8988T (cell line): ENCODE measurements at regions not wholly inside any gene's neighbourhood (a gene's known extent, or its start where the extent isn't known, plus 50 kb on each side); places are given as distances from the start of the nearest gene placed in this dataset.

Experiments
- DNase-seq: peaks from one replicate; pipeline ENCODE4 v3.0.0; 2011

GRCh38 chr13:110097013-110097412 lies 209.9 kb downstream of the COL4A1 start:
- no peak for DNase-seq

DNA sequence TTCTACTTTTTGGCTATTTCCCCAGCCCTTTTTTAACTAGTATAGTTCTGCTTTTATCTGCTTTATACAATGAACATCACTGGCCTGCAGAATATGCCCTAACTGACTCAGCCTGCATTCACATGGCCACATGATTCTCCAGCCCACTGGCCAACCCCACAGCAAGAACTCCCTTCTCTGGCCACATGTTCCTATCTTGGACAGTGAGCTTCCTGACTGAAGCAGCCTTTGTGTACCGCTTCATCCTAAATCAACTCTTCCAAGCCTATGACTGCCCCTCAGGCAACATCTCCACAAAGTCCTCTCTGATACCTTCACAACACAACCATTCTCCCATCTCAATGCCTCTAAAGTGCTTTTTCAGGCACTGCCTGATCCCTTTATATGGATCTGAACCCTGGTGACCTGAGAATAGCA lies 214.1 kb downstream of the COL4A1 start:
- DNase-seq: no peak

- DNase-seq: no peak
Measured at GRCh38 chr13:110089815-110090214, 217.1 kb downstream of the COL4A1 start.

- DNase-seq: no peak
Measured at GRCh38 chr13:110089100-110089499, 217.9 kb downstream of the COL4A1 start.

DNA sequence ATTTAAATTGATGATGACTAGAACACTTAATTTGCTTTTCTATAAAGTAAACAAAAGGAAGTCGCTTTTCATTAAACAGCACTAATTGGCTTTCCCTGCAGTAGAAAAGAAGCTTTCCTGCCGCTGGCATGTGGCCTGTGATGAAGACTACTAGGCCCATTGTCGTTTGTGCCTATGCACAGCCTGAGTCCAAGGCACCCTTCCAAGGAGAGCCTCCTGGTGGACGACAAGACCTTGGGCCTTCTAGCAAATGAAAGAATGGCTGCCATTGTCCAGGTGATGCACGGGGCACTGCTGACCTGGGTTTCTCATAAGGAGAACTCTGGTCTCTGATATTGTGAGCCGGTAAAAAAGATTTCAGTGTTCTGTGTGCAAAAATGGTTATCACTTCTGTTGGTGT lies 233.0 kb downstream of the COL4A1 start:
- DNase-seq: no peak

DNA sequence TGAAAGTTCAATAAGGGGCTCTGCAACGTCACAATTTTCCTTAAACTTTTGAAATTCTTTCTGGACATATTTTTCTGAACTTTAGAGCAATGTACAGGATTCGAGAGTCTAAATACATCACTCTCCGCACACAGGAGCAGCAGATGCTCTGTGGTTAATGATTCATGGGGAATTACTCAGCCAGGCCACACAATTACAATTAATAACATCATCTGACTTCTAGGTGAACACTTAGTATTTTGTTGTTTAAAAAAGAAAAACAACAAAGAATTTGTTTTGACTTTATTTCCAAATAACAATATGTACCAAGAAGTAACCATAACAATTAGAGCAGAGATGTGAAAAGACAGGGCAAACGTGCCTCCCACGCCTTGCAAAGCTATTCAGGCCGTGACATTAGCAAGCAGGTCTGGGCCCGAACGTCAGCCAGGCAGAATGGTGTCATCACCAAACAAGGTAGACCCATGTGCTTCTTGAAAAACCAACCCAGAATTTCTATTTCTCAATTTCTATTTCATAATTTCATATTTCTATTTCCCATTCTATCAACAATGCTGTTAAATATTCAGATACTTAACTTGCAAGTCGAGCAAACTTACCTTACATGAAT lies 236.3 kb downstream of the COL4A1 start:
- no peak for DNase-seq

GRCh38 chr13:110070046-110070445 lies 236.9 kb downstream of the COL4A1 start:
- DNase-seq: no peak

DNA sequence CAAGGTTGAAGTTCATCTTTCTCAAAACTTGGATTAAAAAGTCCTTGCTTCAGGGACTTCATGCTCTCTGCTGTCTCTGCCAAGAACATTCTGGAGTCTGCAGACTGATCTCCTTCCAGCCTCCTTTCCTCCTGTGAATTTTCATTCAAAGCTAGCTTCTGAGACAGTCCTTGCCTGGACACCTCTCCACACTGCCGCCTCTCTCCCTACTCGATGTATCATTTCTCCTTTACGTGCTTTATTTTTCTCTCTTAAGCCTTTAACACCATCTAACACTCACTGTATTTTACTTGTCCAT lies 238.8 kb downstream of the COL4A1 start:
- DNase-seq: no peak

GRCh38 chr13:110067355-110068175 lies 239.4 kb downstream of the COL4A1 start:
- no peak for DNase-seq

DNA sequence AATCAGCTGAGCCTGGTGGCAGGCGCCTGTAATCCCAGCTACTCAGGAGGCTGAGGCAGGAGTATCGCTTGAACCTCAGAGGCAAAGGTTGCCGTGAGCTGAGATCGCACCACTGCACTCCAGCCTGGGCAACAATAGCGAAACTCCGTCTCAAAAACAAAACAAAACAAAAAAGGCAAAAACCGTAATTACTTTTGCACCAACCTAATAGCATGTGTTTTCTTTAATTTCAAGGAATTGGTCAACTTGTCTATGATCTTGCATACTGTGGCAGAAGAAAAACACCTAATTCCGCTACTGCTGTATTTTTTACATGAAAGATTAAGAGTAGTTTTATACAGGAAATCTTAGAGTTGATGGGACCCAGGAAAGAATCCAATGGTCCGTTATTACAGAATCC lies 241.2 kb downstream of the COL4A1 start:
- no peak for DNase-seq

DNA sequence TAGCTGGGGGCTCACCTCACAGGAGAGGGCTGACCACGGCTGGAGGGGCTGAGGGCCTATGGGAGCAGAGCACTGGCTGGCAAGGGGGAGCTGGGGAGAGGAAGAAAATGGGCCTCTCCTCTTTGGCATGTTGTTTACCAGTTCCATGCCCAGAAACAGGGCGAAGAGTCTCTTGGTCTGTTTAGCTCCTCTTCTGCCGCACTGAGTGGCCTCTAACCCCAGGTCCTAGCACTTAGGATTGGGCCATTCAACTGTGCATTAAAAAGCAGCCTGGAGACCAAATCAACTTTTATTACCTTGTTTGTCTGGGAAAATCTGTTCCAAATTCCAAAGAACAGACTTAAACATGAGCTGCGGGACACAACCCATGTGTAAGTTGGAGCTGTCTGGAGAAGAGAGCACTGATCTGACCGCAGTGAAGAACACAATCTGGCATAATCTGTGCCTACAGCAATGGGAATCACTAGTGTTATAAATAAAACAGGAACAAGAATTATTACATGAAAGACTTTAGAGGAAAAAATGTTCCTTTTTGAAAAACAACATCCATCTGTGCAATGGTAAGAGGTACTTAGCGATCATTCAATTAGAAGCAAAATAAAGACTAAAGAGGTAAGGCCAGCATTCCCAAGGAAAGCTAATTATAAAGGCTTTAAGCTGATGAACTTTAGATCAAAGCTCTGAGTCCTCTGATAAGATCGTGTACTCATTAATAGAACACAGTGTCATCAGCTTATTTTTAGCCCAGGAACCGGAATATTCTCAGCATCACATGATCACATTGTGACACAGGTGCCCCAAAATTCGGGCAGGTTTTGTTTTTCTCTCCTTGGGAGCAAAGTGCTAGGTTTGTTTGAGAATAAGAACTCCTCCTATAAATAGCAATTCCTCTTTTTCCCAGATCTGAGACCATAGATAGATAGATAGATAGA lies 243.2 kb downstream of the COL4A1 start:
- DNase-seq: no peak

GRCh38 chr13:110062777-110063442 lies 244.0 kb downstream of the COL4A1 start:
- DNase-seq: no peak

DNA sequence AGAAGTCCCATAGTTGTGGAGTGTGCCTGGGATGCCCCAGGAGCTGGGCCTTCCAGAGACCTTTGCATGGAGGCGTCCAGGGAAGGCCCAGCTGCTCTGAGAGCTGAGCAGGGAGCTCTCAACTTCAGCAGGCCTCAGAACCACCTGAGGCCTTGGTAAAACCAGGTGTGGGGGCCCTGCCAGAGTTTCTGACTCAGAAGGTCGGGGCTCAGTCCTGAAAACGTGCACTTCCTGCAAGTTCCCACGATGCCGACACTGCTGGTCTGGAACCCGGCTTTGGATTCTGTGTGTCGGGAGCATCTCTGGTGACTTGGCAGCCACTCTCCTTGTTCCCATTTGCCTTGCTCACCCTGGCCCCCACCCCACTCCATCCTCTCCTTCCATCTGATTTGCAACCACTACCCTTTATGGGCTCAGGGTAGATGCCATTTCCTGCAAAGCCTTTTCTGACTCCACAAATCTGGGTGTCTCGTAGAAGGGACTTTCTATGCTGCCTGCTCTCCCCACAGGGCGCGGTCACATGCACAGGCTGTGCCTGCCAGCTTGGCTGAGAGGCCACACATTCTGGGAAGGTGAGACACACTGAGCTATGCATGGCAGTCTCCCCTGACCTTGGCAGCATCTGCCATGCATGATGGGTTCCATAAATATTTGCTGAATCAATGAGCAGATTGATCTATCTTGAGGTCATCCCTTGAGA lies 244.7 kb downstream of the COL4A1 start:
- DNase-seq: peak; percentile 32

GRCh38 chr13:110061270-110061669 lies 245.7 kb downstream of the COL4A1 start:
- DNase-seq: no peak

DNA sequence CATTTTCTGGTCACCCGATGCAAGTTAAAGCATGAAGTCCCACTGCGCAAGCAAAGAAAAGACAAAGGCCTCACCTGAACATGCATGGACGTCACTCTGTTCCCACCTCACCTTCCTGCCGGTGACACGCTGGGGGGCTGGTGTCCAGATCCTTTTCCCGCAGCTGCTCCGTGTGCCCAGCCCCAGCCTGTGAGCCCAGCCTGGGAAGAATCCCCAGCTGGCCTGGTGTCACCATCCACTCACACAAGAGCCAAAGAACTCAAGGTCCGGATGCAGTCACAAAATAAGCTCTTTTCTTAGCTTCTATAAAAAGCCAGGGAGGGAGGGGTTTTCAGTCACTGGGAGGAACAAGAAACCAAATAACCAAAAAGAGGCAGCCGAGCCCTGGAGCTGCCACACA lies 249.9 kb downstream of the COL4A1 start:
- DNase-seq: no peak

DNA sequence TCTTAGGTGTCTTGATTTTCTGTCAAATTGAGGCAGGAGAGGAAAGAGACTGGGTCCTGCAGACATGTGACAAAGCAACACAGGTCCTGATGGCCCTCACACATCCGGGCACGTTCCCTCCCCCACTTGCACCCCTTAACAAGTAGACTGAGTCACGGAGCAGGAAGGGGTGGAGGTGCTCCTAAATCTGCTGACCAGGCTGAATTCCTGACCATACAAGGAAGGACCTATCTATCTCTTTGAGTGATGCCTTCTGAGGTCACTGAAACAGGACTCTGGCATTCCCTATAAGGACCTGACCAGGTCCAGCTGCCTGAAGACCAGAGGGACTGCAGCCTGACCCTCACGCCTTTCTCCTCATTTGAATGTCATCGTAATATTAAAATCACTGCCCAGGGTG lies 250.3 kb downstream of the COL4A1 start:
- DNase-seq: no peak

GRCh38 chr13:110055089-110055488 lies 251.9 kb downstream of the COL4A1 start:
- DNase-seq: no peak

GRCh38 chr13:110054041-110054440 lies 252.9 kb downstream of the COL4A1 start:
- DNase-seq: no peak

GRCh38 chr13:110047496-110047895 lies 259.5 kb downstream of the COL4A1 start:
- DNase-seq: no peak

- DNase-seq: no peak
Measured at GRCh38 chr13:110046811-110047210, 260.1 kb downstream of the COL4A1 start.

DNA sequence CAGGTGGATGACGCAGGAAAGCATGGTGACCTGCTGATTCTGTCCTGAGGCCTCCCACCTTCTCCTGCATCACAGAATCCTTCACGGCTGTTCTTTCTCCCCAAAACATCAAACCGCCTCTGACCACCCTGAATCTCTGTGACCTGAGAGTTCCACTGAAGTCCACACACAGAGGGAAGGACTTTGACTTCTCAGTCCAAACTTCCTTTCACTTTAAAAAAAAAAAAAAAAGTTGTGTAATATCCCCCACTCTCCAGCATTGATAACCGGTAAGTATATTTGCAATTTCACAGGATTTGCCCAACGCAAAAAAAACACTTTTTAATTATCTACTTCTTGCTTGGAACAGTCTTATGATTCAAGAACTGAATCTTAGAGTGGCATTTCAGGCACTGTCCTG lies 259.5 kb upstream of the IRS2 start:
- no peak for DNase-seq

DNA sequence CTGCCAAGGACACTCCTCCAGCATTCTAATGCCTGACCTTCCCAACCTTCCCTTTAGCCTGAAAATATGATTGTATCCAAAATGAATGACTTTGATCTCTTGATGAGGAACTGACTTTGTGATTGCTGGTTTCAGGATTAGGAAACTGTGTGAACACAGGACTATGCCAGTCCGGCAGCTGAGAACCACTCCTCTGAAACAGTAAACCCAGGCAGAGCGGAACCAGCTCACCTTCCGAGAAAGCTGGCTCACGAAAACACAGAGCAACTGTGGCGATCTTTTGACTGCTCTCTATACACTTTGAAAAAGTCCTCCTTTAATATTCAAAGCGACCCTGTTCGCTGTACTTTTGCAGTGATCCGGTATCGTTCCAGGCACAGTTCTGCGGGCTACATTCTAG lies 258.8 kb upstream of the IRS2 start:
- DNase-seq: no peak
